Jurkat, Clone E6-1 (cell line): ENCODE measurements at regions not wholly inside any gene's neighbourhood (a gene's known extent, or its start where the extent isn't known, plus 50 kb on each side); places are given as distances from the start of the nearest gene placed in this dataset.

ENCODE experiments used
- DNase-seq: peaks from one replicate; pipeline ENCODE4 v3.0.0-alpha.2; 2011; ENCODE audit warnings: low read depth, low spot score
- H3K4me3 ChIP-seq: 2 replicates; pipeline ENCODE4 v1.5.1; 2011; ENCODE audit warnings: mild to moderate bottlenecking, low read length, control low read depth, moderate library complexity

GRCh38 chr3:117135207-117135606, 425.6 kb downstream of the TUSC7 start:
- DNase-seq: no peak
- no peak overlapping the region for H3K4me3 ChIP-seq

- H3K4me3 ChIP-seq: no peak overlapping the region
- DNase-seq: no peak
Measured at GRCh38 chr3:117136003-117136402, 426.4 kb downstream of the TUSC7 start.

- DNase-seq: no peak
- no peak overlapping the region for H3K4me3 ChIP-seq
Measured at GRCh38 chr3:117137065-117137464, 427.5 kb downstream of the TUSC7 start.

- no peak for DNase-seq
Measured at GRCh38 chr3:117139681-117140080, 430.1 kb downstream of the TUSC7 start.

GRCh38 chr3:117141812-117142211, 432.2 kb downstream of the TUSC7 start:
- DNase-seq: no peak

More at GRCh38 chr3:117139681-117140080, 430.1 kb downstream of the TUSC7 start:
- no peak overlapping the region for H3K4me3 ChIP-seq

GRCh38 chr3:117144853-117145252, 435.3 kb downstream of the TUSC7 start:
- no peak overlapping the region for H3K4me3 ChIP-seq
- DNase-seq: no peak

More at GRCh38 chr3:117141812-117142211, 432.2 kb downstream of the TUSC7 start:
- H3K4me3 ChIP-seq: no peak overlapping the region

GRCh38 chr3:117145677-117146076, 436.1 kb downstream of the TUSC7 start:
- H3K4me3 ChIP-seq: no peak overlapping the region
- no peak for DNase-seq

GRCh38 chr3:117146571-117146970, 437.0 kb downstream of the TUSC7 start:
- DNase-seq: no peak
- no peak overlapping the region for H3K4me3 ChIP-seq

GRCh38 chr3:117149584-117149983, 440.0 kb downstream of the TUSC7 start:
- no peak for DNase-seq
- H3K4me3 ChIP-seq: no peak overlapping the region

GRCh38 chr3:117150628-117151027, 441.0 kb downstream of the TUSC7 start:
- no peak for DNase-seq
- no peak overlapping the region for H3K4me3 ChIP-seq

GRCh38 chr3:117160176-117160575, 450.6 kb downstream of the TUSC7 start:
- H3K4me3 ChIP-seq: no peak overlapping the region
- no peak for DNase-seq

- H3K4me3 ChIP-seq: no peak overlapping the region
- no peak for DNase-seq
Measured at GRCh38 chr3:117161816-117162215, 452.2 kb downstream of the TUSC7 start.

GRCh38 chr3:117165176-117165575, 455.6 kb downstream of the TUSC7 start:
- no peak for DNase-seq
- H3K4me3 ChIP-seq: no peak overlapping the region

- no peak for DNase-seq
- H3K4me3 ChIP-seq: no peak overlapping the region
Measured at GRCh38 chr3:117165601-117166051, 456.0 kb downstream of the TUSC7 start.

- no peak for DNase-seq
- no peak overlapping the region for H3K4me3 ChIP-seq
Measured at GRCh38 chr3:117168896-117169295, 459.3 kb downstream of the TUSC7 start.

GRCh38 chr3:117170094-117170493, 460.5 kb downstream of the TUSC7 start:
- no peak overlapping the region for H3K4me3 ChIP-seq
- DNase-seq: no peak

GRCh38 chr3:117171124-117171523, 461.5 kb downstream of the TUSC7 start:
- no peak overlapping the region for H3K4me3 ChIP-seq
- no peak for DNase-seq

GRCh38 chr3:117172426-117172825, 462.8 kb downstream of the TUSC7 start:
- no peak for DNase-seq
- no peak overlapping the region for H3K4me3 ChIP-seq

- DNase-seq: no peak
- no peak overlapping the region for H3K4me3 ChIP-seq
Measured at GRCh38 chr3:117181222-117181621, 471.6 kb downstream of the TUSC7 start.

- no peak overlapping the region for H3K4me3 ChIP-seq
- no peak for DNase-seq
Measured at GRCh38 chr3:117184574-117184973, 475.0 kb downstream of the TUSC7 start.

GRCh38 chr3:117191245-117191644, 481.7 kb downstream of the TUSC7 start:
- no peak for DNase-seq

GRCh38 chr3:117192888-117193287, 483.3 kb downstream of the TUSC7 start:
- DNase-seq: no peak

More at GRCh38 chr3:117191245-117191644, 481.7 kb downstream of the TUSC7 start:
- H3K4me3 ChIP-seq: no peak overlapping the region

More at GRCh38 chr3:117192888-117193287, 483.3 kb downstream of the TUSC7 start:
- no peak overlapping the region for H3K4me3 ChIP-seq
